IMR-90 (cell line): ENCODE measurements at regions not wholly inside any gene's neighbourhood (a gene's known extent, or its start where the extent isn't known, plus 50 kb on each side); places are given as distances from the start of the nearest gene placed in this dataset.

Experiments
- ATAC-seq: fragments of 200-7000 bp; cut with Tn5 transposase; 2 replicates; pipeline ENCODE4 v1.9.1; 2020; ENCODE audit warnings: low read depth, mild to moderate bottlenecking, moderate library complexity
- BruUV-seq: library from RNA; stranded (reverse); fragments of 400-500 nt; replicated peaks from 2 replicates; lab custom pipeline; 2021; lab: Mats Ljungman, UMichigan
- CTCF ChIA-PET: fragments of 300-600 bp; formaldehyde crosslinking; extraction: SDS; loops from one replicate; lab custom pipeline; 2021; ENCODE audit warnings: antibody characterized with exemption; lab: Yijun Ruan, JAX
- POLR2A ChIA-PET: fragments of 300-600 bp; sonication (Branson Sonifier 250); formaldehyde crosslinking; loops from one replicate; lab custom pipeline; 2022; ENCODE audit warnings: antibody characterized with exemption; ENCODE audit not compliant: unreplicated experiment; lab: Charles Lee
- DNase-seq: peaks from one replicate; pipeline ENCODE4 v3.0.0; 2013
- H2AFZ ChIP-seq: replicated peaks from 2 replicates; pipeline ENCODE3; 2013; ENCODE audit warnings: low read length, mild to moderate bottlenecking; ENCODE audit not compliant: poor library complexity
- H2AK5ac ChIP-seq: 2 replicates; pipeline ENCODE4 v1.6.1; 2013; ENCODE audit warnings: low read depth, low read length, inconsistent platforms
- H2AK9ac ChIP-seq: replicated peaks from 2 replicates; pipeline ENCODE3; 2013; ENCODE audit warnings: mild to moderate bottlenecking, low read depth, low read length, moderate library complexity; ENCODE audit not compliant: poor library complexity
- H2BK120ac ChIP-seq: 2 replicates; pipeline ENCODE4 v1.6.1; 2013; ENCODE audit warnings: low read depth, low read length, inconsistent platforms
- H2BK15ac ChIP-seq: 3 replicates; pipeline ENCODE4 v1.6.1; 2013; ENCODE audit warnings: low read depth, low read length, inconsistent platforms
- H2BK20ac ChIP-seq: 2 replicates; pipeline ENCODE4 v1.6.1; 2013; ENCODE audit warnings: low read depth, mild to moderate bottlenecking, inconsistent platforms, low read length, moderate library complexity
- H2BK5ac ChIP-seq: 2 replicates; pipeline ENCODE4 v1.6.1; 2013; ENCODE audit warnings: mild to moderate bottlenecking, low read depth, low read length, inconsistent platforms; ENCODE audit not compliant: poor library complexity, severe bottlenecking
- H3K14ac ChIP-seq: replicated peaks from 2 replicates; pipeline ENCODE4 v1.6.1; 2013; ENCODE audit warnings: low read depth, low read length, inconsistent platforms
- H3K18ac ChIP-seq: 2 replicates; pipeline ENCODE4 v1.6.1; 2013; ENCODE audit warnings: low read depth, low read length, control low read depth
- H3K23ac ChIP-seq: 2 replicates; pipeline ENCODE4 v1.6.1; 2013; ENCODE audit warnings: low read depth, low read length, inconsistent platforms
- H3K27ac ChIP-seq: 2 replicates; pipeline ENCODE4 v1.5.1; 2013; ENCODE audit warnings: mild to moderate bottlenecking, control low read depth, low read length; ENCODE audit not compliant: insufficient read depth
- H3K27me3 ChIP-seq: 2 replicates; pipeline ENCODE4 v1.6.1; 2013; ENCODE audit warnings: low read length; ENCODE audit not compliant: control insufficient read depth, insufficient read depth
- H3K36me3 ChIP-seq: 2 replicates; pipeline ENCODE4 v1.6.1; 2013; ENCODE audit warnings: low read length, mixed read lengths; ENCODE audit not compliant: control insufficient read depth, insufficient read depth
- H3K4ac ChIP-seq: 2 replicates; pipeline ENCODE4 v1.6.1; 2013; ENCODE audit warnings: low read depth, low read length, inconsistent platforms
- H3K4me1 ChIP-seq: 2 replicates; pipeline ENCODE4 v1.6.1; 2013; ENCODE audit warnings: low read length, mixed read lengths; ENCODE audit not compliant: control insufficient read depth, insufficient read depth
- H3K4me2 ChIP-seq: 2 replicates; pipeline ENCODE4 v1.6.1; 2013; ENCODE audit warnings: low read depth, mild to moderate bottlenecking, control low read depth, low read length, moderate library complexity
- H3K4me3 ChIP-seq: 2 replicates; pipeline ENCODE4 v1.5.1; 2013; ENCODE audit warnings: low read depth, mild to moderate bottlenecking, control low read depth, low read length, moderate library complexity; ENCODE audit not compliant: insufficient read depth
- H3K56ac ChIP-seq: 2 replicates; pipeline ENCODE4 v1.6.1; 2013; ENCODE audit warnings: low read length, inconsistent platforms; ENCODE audit not compliant: insufficient read depth; ENCODE audit errors: extremely low read depth
- H3K79me1 ChIP-seq, 2 experiments: 2 replicates each; pipeline ENCODE4 v1.6.1; 2013; ENCODE audit warnings: low read length in 2 of 2, inconsistent platforms in 1 of 2, low read depth in 1 of 2
- H3K9ac ChIP-seq: 2 replicates; pipeline ENCODE4 v1.6.1; 2013; ENCODE audit warnings: low read depth, low read length, control low read depth
- H3K9me1 ChIP-seq: 2 replicates; pipeline ENCODE4 v1.6.1; 2013; ENCODE audit warnings: low read length, inconsistent platforms; ENCODE audit not compliant: insufficient read depth
- H3K9me3 ChIP-seq: 2 replicates; pipeline ENCODE4 v1.6.1; 2013; ENCODE audit warnings: low read length; ENCODE audit not compliant: control insufficient read depth, insufficient read depth
- H4K20me1 ChIP-seq: 2 replicates; pipeline ENCODE4 v1.6.1; 2013; ENCODE audit warnings: low read length, inconsistent platforms; ENCODE audit not compliant: insufficient read depth
- H4K5ac ChIP-seq: 2 replicates; pipeline ENCODE4 v1.6.1; 2013; ENCODE audit warnings: mild to moderate bottlenecking, low read depth, low read length, control low read depth
- H4K8ac ChIP-seq, 2 experiments: 2 replicates each; pipeline ENCODE4 v1.6.1; 2013; ENCODE audit warnings: low read depth in 2 of 2, low read length in 2 of 2, control low read depth in 1 of 2, inconsistent platforms in 1 of 2
- H4K91ac ChIP-seq: 2 replicates; pipeline ENCODE4 v1.6.1; 2013; ENCODE audit warnings: low read depth, low read length, inconsistent platforms; ENCODE audit not compliant: insufficient read depth
- BHLHE40 ChIP-seq: fragments of 150-350 bp; IDR thresholded peaks from 2 replicates; pipeline ENCODE4 v1.6.1; 2016; ENCODE audit warnings: mild to moderate bottlenecking, low read depth, low read length
- CEBPB ChIP-seq: IDR thresholded peaks from 2 replicates; pipeline ENCODE4 v1.6.1; 2012; ENCODE audit warnings: low read depth, low read length, improper control_type of control experiment
- CHD1 ChIP-seq: IDR thresholded peaks from 2 replicates; pipeline ENCODE4 v1.6.1; 2012; ENCODE audit warnings: low read depth, low read length, improper control_type of control experiment
- CTCF ChIP-seq: conservative IDR thresholded peaks from 2 replicates; pipeline ENCODE4 v1.5.1; 2012; ENCODE audit warnings: mild to moderate bottlenecking, low read depth, low read length, improper control_type of control experiment
- FOS ChIP-seq: fragments of 150-350 bp; IDR thresholded peaks from 2 replicates; pipeline ENCODE4 v1.6.1; 2016; ENCODE audit warnings: low read depth, low read length
- MAFK ChIP-seq: IDR thresholded peaks from 2 replicates; pipeline ENCODE4 v1.6.1; 2012; ENCODE audit warnings: low read depth, low read length, improper control_type of control experiment
- NFE2L2 ChIP-seq: fragments of 150-350 bp; IDR thresholded peaks from 2 replicates; pipeline ENCODE4 v1.6.1; 2016; ENCODE audit warnings: low read depth, mild to moderate bottlenecking, low read length
- RFX5 ChIP-seq: IDR thresholded peaks from 2 replicates; pipeline ENCODE4 v1.8.0; 2012; ENCODE audit warnings: low read depth, mild to moderate bottlenecking, low read length, moderate library complexity
- USF2 ChIP-seq: fragments of 150-350 bp; IDR thresholded peaks from 2 replicates; pipeline ENCODE4 v1.6.1; 2017; ENCODE audit warnings: mild to moderate bottlenecking, antibody characterized with exemption, low read length, low read depth
- WGBS, 2 experiments: methylation state at CpG; one replicate each; pipeline versions ENCODE4 v1.1.5 to v1.1.7; 2013; ENCODE audit warnings: missing lambda C conversion rate in 2 of 2; ENCODE audit not compliant: insufficient read length in 1 of 2; ENCODE audit errors: extremely low coverage in 2 of 2; 5-methylcytosine and 5-hydroxymethylcytosine counted together
- dilution Hi-C: fragments of 300-500 bp; cut with HindIII; formaldehyde crosslinking; loops from one replicate; pipeline ENCODE4 v1.14.3; 2018; ENCODE audit warnings: low sequenced_read_pairs; ENCODE audit not compliant: unreplicated experiment
- in situ Hi-C: fragments of 300-500 bp; cut with MboI; formaldehyde crosslinking; loops from 3 replicates; pipeline ENCODE4 v1.14.3; 2019; ENCODE audit warnings: low sequenced_read_pairs, inconsistent platforms, mixed read lengths
- intact Hi-C: fragments of 100-400 bp; cut with micrococcal nuclease; formaldehyde crosslinking; loops from 2 replicates; pipeline ENCODE4 v1.10.0; 2022

GRCh38 chr18:75745147-75745546, 317.6 kb upstream of the SMIM21 start:
- POLR2A ChIA-PET: no interaction called here
- in situ Hi-C loops: loop anchor here (25.0 kb wide), 1 partner anchor 1083 kb away; no protein-coding TSS in a partner anchor
- intact Hi-C loops: no loop called here
- Histone ChIP-seq H3K4ac (no peak overlapping the region), H4K91ac (no peak overlapping the region), H3K36me3 (no peaks in the 10 kb centered on the region), H3K4me3 (no peak overlapping the region), H2BK15ac (no peak overlapping the region), H3K9me1 (no peaks in the 10 kb centered on the region), H3K9me3 (no peaks in the 10 kb centered on the region; the same call in 1 of the 2 replicates), H2AFZ (no peak overlapping the region), H4K5ac (no peak overlapping the region), H3K27ac (no peak overlapping the region), H3K23ac (no peak overlapping the region), H3K9ac (no peak overlapping the region), H2BK20ac (no peak overlapping the region), H3K4me2 (no peak overlapping the region), H3K4me1 (no peaks in the 10 kb centered on the region; the same call in 1 of the 2 replicates), H4K8ac (no peak overlapping the region), H2AK5ac (no peak overlapping the region), H3K79me1 (no peaks in the 10 kb centered on the region), H4K20me1 (no peaks in the 10 kb centered on the region), H2BK5ac (no peak overlapping the region), H2BK120ac (no peak overlapping the region), H2AK9ac (no peak overlapping the region), H3K27me3 (no peaks in the 10 kb centered on the region), H3K56ac (no peak overlapping the region), H3K18ac (no peak overlapping the region), H3K14ac (no peak overlapping the region)
- CTCF ChIA-PET: no interaction called here
- BruUV-seq: no TSS peak
- WGBS, 2 experiments: 100% methylated on average over 1 of the region's 7 CpGs; no CpG with 5 or more reads in 1 of the 2 experiments
- no peak for ATAC-seq
- TF ChIP-seq CTCF (no peak), MAFK (no peak), CHD1 (no peak), NFE2L2 (no peak), FOS (no peak), CEBPB (no peak), USF2 (no peak), BHLHE40 (no peak), RFX5 (no peak)
- dilution Hi-C loops: no loop called here
- DNase-seq: no peak
